ENCODE measurements at regions not wholly inside any gene's neighbourhood (a gene's known extent, or its start where the extent isn't known, plus 50 kb on each side); places are given as distances from the start of the nearest gene placed in this dataset.
"Not testable (repeated sequence)": the region's sequence is repeated elsewhere in the genome, so short reads cannot be mapped to it uniquely, and the experiment has no call there.

- Mint-ChIP-seq H3K4me3 (no peak overlapping the region), H3K27ac (no peak overlapping the region), H3K4me1 (no peaks in the 10 kb centered on the region), H3K36me3 (ENCODE audit: low read depth) (no peaks in the 10 kb centered on the region), H3K9me3 (peaks cover 22% of the 10 kb centered on the region), H3K27me3 (no peaks in the 10 kb centered on the region)
- no peak for ATAC-seq (replicated peaks)
These were observed 1202.4 kb upstream of the ATXN8OS start for GRCh38 chr13:68905186-68905585.

GRCh38 chr13:68897331-68897928, 1210.2 kb upstream of the ATXN8OS start:
- ATAC-seq (replicated peaks), result no peak
- Mint-ChIP-seq H3K9me3 (peaks cover 15% of the 10 kb centered on the region), H3K27ac (no peak overlapping the region), H3K27me3 (no peaks in the 10 kb centered on the region), H3K4me3 (no peak overlapping the region), H3K36me3 (ENCODE audit: low read depth) (no peaks in the 10 kb centered on the region), H3K4me1 (no peaks in the 10 kb centered on the region)

DNA sequence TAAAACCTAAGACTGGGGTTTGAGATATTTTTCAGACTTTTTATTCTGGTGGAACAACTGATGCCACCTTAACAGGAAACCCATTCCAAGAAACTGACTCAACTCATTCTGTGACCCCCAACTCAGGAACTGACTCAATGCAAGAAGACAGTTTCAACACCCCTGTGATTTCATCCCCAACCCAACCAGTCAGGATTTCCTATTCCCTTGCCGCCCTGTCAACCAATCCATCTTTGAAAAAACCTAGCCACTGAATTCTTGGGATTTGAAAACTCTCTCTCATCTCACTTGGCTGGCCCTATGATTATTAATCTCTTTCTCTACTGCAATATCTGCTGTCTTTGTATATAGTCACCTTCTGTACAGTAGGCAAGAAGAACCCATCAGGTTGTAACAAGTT, 1211.9 kb upstream of the ATXN8OS start:
- Mint-ChIP-seq H3K27me3 (no peaks in the 10 kb centered on the region), H3K4me3 (no peak overlapping the region), H3K36me3 (ENCODE audit: low read depth) (no peaks in the 10 kb centered on the region), H3K4me1 (no peaks in the 10 kb centered on the region), H3K9me3 (peaks cover 22% of the 10 kb centered on the region), H3K27ac (no peak overlapping the region)
- ATAC-seq (replicated peaks), result no peak

DNA sequence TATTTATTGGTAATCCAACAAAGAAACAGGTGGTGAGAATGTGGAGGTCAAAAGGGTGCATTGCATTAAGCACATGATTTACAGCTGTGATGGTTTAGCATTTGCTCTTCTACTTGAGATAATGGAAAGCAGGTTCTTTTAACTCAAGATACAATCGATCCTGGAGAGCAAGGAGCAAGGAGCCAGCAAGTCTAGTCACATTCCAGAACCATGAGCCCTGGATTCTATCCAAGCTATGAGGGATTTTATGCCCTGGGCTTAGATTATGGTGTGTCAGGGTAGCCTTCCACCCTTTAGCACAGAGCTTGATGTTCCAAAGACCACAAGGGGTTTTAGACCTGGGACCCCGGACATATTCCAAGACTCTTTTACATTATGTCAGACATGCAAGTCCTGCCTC, 1213.9 kb upstream of the ATXN8OS start:
- not testable (repeated sequence) for H3K27ac Mint-ChIP-seq; H3K36me3 Mint-ChIP-seq (ENCODE audit: low read depth); H3K27me3 Mint-ChIP-seq; H3K4me1 Mint-ChIP-seq; H3K4me3 Mint-ChIP-seq; ATAC-seq (replicated peaks)
- peaks cover 24% of the 10 kb centered on the region for H3K9me3 Mint-ChIP-seq

DNA sequence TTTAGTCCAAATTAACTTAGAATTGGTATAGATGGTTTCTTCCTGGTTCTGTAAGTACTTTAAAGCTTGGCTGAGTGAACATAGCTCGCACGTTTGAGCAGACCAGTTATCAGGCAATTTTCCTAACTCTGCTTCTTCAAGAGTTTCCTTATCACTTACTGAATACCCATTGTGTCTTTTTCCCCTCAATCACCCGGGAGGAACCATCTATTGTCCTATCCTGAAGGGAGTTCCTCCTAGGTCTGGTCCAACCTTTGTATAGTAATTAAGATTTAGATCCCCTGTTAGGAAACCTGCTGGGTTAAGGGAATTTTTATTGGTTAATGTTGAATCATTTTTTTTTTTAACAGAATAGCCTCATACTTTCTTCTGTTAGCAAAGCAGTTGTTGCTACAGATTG, 1215.0 kb upstream of the ATXN8OS start:
- H3K27me3 Mint-ChIP-seq; H3K36me3 Mint-ChIP-seq (ENCODE audit: low read depth); H3K4me1 Mint-ChIP-seq; ATAC-seq (replicated peaks); H3K4me3 Mint-ChIP-seq; H3K27ac Mint-ChIP-seq: not testable (repeated sequence)
- H3K9me3 Mint-ChIP-seq, result peaks cover 21% of the 10 kb centered on the region

GRCh38 chr13:68890101-68890500, 1217.5 kb upstream of the ATXN8OS start:
- H3K4me1 Mint-ChIP-seq; H3K4me3 Mint-ChIP-seq; ATAC-seq (replicated peaks); H3K27me3 Mint-ChIP-seq; H3K27ac Mint-ChIP-seq; H3K36me3 Mint-ChIP-seq (ENCODE audit: low read depth): not testable (repeated sequence)
- peaks cover 15% of the 10 kb centered on the region for H3K9me3 Mint-ChIP-seq

- Mint-ChIP-seq H3K4me1 (no peaks in the 10 kb centered on the region), H3K27me3 (no peaks in the 10 kb centered on the region), H3K9me3 (peaks cover 15% of the 10 kb centered on the region), H3K4me3 (no peak overlapping the region), H3K36me3 (ENCODE audit: low read depth) (no peaks in the 10 kb centered on the region), H3K27ac (no peak overlapping the region)
- no peak for ATAC-seq (replicated peaks)
These were observed 1218.8 kb upstream of the ATXN8OS start for GRCh38 chr13:68888832-68889231.

DNA sequence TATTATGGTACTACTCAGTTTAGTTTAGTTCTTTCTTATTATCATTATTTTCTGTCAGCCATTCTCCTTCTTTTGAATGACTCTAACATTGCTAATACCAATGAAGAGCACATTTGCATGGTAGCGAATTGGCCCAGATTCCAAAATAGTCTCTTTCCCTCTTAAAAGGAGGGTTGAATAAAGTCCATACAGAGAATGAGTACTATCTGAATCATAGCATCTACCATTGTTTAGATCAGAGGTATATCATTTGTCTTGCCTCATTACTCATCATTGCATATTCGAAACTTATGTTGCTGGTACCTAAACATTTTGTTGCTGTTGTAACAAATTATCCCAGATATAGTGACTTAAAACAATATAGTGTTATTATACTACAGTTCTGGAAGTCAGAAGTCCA, 1235.3 kb upstream of the ATXN8OS start:
- no peak for ATAC-seq (replicated peaks)
- Mint-ChIP-seq H3K36me3 (ENCODE audit: low read depth) (no peaks in the 10 kb centered on the region), H3K4me3 (no peak overlapping the region)

GRCh38 chr13:68851026-68851425, 1256.6 kb upstream of the ATXN8OS start:
- H3K36me3 Mint-ChIP-seq (ENCODE audit: low read depth), result no peaks in the 10 kb centered on the region
- H3K27me3 Mint-ChIP-seq, result no peaks in the 10 kb centered on the region
- no peak overlapping the region for H3K27ac Mint-ChIP-seq
- H3K4me3 Mint-ChIP-seq, result no peak overlapping the region
- peaks cover 17% of the 10 kb centered on the region for H3K9me3 Mint-ChIP-seq
- ATAC-seq (replicated peaks), result no peak
- H3K4me1 Mint-ChIP-seq, result no peaks in the 10 kb centered on the region

More for the DNA sequence above, 1235.3 kb upstream of the ATXN8OS start:
- Mint-ChIP-seq H3K4me1 (no peaks in the 10 kb centered on the region), H3K27ac (no peak overlapping the region), H3K9me3 (peaks cover 23% of the 10 kb centered on the region), H3K27me3 (no peaks in the 10 kb centered on the region)

DNA sequence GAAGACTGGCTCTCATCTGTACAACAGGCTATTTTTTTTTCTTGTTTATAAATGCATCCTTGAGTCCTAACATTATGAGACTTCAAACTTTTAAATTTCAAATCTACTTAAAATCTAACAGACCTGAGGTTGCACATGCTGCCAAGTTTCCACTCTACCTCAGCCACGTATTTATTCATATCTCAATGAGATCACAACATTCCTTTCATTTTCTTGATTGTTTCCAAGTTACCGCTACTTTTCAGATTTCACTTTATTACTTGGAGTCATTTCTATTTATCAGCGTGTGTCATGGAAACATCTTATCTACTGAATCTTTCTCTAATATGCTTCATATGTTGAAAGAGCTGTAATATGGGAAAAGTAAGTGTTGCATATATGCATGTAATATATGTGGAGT, 1257.5 kb upstream of the ATXN8OS start:
- H3K27me3 Mint-ChIP-seq, result no peaks in the 10 kb centered on the region
- no peak for ATAC-seq (replicated peaks)
- H3K27ac Mint-ChIP-seq, result no peak overlapping the region
- no peaks in the 10 kb centered on the region for H3K36me3 Mint-ChIP-seq (ENCODE audit: low read depth)
- H3K4me1 Mint-ChIP-seq, result no peaks in the 10 kb centered on the region
- peaks cover 14% of the 10 kb centered on the region for H3K9me3 Mint-ChIP-seq
- H3K4me3 Mint-ChIP-seq, result no peak overlapping the region

DNA sequence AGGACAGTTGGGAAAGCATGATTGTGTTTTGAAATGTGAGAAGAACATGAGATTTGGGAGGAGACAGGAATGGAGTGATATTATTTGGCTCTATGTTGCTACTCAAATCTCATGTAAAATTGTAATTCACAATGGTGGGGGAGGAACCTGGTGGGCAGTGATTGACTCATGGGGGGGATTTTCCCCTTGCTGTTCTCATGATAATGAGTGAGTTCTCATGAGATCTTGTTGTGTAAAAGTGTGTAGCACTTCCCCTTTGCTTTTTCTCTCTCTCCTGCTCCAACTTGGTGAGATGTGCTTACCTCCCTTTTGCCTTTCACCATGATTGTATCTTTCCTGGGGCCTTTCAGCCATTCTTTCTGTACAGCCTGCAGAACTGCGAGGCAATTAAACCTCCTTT, 1261.0 kb upstream of the ATXN8OS start:
- H3K9me3 Mint-ChIP-seq, result peaks cover 16% of the 10 kb centered on the region
- H3K36me3 Mint-ChIP-seq (ENCODE audit: low read depth), result no peaks in the 10 kb centered on the region
- no peak overlapping the region for H3K4me3 Mint-ChIP-seq
- no peaks in the 10 kb centered on the region for H3K27me3 Mint-ChIP-seq
- ATAC-seq (replicated peaks), result no peak
- H3K27ac Mint-ChIP-seq, result no peak overlapping the region
- no peaks in the 10 kb centered on the region for H3K4me1 Mint-ChIP-seq

GRCh38 chr13:68834375-68834774, 1273.3 kb upstream of the ATXN8OS start:
- no peak for ATAC-seq (replicated peaks)
- H3K27me3 Mint-ChIP-seq, result no peaks in the 10 kb centered on the region

GRCh38 chr13:68816715-68817114, 1290.9 kb upstream of the ATXN8OS start:
- peaks cover 7% of the 10 kb centered on the region for H3K9me3 Mint-ChIP-seq
- no peak for ATAC-seq (replicated peaks)
- no peaks in the 10 kb centered on the region for H3K4me1 Mint-ChIP-seq
- H3K4me3 Mint-ChIP-seq, result no peak overlapping the region
- H3K36me3 Mint-ChIP-seq (ENCODE audit: low read depth), result no peaks in the 10 kb centered on the region
- no peaks in the 10 kb centered on the region for H3K27me3 Mint-ChIP-seq
- no peak overlapping the region for H3K27ac Mint-ChIP-seq

More at GRCh38 chr13:68834375-68834774, 1273.3 kb upstream of the ATXN8OS start:
- Mint-ChIP-seq H3K36me3 (ENCODE audit: low read depth) (no peaks in the 10 kb centered on the region), H3K9me3 (peaks cover 22% of the 10 kb centered on the region), H3K4me1 (no peaks in the 10 kb centered on the region), H3K4me3 (no peak overlapping the region), H3K27ac (no peak overlapping the region)

DNA sequence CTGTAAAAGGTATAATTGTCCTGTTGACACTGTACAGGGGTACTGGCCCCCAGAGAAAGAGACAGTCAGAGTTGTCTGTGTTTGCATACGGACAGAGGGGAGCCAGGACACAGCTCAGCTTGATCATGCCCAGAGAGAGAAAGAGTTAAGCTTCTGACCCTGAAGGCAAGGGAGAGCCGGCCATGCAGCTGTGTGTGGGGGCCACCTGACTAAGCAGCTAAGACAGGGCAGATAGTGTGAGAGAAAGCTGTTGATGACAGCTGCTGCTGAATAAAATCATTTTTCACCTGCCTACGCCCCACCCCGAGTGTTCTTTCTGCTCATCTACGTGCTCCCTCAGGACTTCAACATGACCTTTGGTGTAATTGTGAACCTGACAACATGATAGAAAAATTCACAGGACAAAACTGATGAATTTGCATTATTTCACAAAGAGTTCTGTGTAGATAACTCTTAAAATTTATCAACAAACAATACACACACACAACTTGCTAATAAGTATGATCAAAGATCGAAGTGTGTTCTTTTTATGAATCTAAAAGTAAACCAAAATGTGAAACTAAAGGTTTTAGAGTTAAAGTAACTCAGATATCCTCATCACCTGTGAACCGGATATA, 1294.3 kb upstream of the ATXN8OS start:
- Mint-ChIP-seq H3K27me3 (no peaks in the 10 kb centered on the region), H3K9me3 (peaks cover 1% of the 10 kb centered on the region), H3K36me3 (ENCODE audit: low read depth) (no peaks in the 10 kb centered on the region), H3K27ac (no peak overlapping the region), H3K4me3 (no peak overlapping the region), H3K4me1 (no peaks in the 10 kb centered on the region)
- ATAC-seq (replicated peaks), result no peak

- Mint-ChIP-seq H3K4me1 (no peaks in the 10 kb centered on the region), H3K4me3 (no peak overlapping the region), H3K9me3 (no peaks in the 10 kb centered on the region), H3K27ac (no peak overlapping the region), H3K36me3 (ENCODE audit: low read depth) (no peaks in the 10 kb centered on the region), H3K27me3 (no peaks in the 10 kb centered on the region)
- no peak for ATAC-seq (replicated peaks)
These were observed 1297.0 kb upstream of the ATXN8OS start for GRCh38 chr13:68810660-68811059.

DNA sequence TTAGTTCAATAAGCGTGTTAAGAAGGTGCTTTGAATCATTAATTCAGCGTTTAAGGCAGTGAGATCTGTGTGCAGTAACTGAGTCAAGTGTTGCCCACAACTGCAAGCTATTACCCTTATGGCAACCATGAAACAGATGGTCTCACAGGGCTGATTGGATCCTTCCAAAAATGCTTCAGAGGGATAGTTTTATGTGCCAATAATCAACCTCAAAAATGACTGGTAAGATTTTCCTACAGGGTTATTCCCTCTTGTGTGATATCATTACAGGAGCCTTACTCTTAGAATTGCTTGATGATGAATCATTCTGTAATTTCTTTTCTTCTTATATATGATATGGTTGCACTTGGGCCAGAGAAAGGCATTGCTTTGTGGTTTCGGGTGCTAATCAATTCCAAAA, 1299.2 kb upstream of the ATXN8OS start:
- Mint-ChIP-seq H3K4me3 (no peak overlapping the region), H3K27ac (no peak overlapping the region), H3K9me3 (no peaks in the 10 kb centered on the region), H3K4me1 (no peaks in the 10 kb centered on the region), H3K36me3 (ENCODE audit: low read depth) (no peaks in the 10 kb centered on the region), H3K27me3 (no peaks in the 10 kb centered on the region)
- no peak for ATAC-seq (replicated peaks)

Measured in activated T-helper 17 cell treated with anti-CD3 and anti-CD28 coated beads, Interleukin-2, amount 50 U/mL, for 72 hours (primary cell).